DMS53 (cell line): ENCODE measurements at regions not wholly inside any gene's neighbourhood (a gene's known extent, or its start where the extent isn't known, plus 50 kb on each side); places are given as distances from the start of the nearest gene placed in this dataset.
A peak's percentile ranks its signal among the peaks of the same experiment; 100 is the strongest.
"Not testable (repeated sequence)": the region's sequence is repeated elsewhere in the genome, so short reads cannot be mapped to it uniquely, and the experiment has no call there.

Source experiments
- DNase-seq: peaks from one replicate; lab custom pipeline; 2025; lab: John Stamatoyannopoulos, UW

- DNase-seq = no peak
These were observed 50.3 kb upstream of the TMC1 start for GRCh38 chr9:72471096-72471495.

GRCh38 chr9:72467766-72468738, 53.4 kb upstream of the TMC1 start:
- no peak for DNase-seq

DNA sequence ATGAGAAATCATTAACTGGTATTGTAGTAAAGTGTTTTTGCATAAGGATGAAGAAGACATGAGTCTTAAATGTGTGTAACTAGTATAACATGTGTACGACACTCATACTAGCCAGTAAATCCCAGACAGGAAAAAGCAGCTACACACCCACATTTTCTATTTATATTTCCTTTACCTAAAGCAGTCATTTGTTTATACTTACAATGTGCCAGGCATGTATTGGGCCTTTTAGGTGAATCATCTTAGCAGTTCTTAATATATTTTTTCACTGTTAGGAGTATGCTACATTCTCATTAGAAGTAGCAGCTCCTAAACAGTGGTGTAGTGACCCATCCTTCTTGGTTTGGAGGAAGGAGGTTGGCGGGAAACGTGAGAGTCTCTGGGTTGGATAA, 55.8 kb upstream of the TMC1 start:
- DNase-seq = no peak

DNA sequence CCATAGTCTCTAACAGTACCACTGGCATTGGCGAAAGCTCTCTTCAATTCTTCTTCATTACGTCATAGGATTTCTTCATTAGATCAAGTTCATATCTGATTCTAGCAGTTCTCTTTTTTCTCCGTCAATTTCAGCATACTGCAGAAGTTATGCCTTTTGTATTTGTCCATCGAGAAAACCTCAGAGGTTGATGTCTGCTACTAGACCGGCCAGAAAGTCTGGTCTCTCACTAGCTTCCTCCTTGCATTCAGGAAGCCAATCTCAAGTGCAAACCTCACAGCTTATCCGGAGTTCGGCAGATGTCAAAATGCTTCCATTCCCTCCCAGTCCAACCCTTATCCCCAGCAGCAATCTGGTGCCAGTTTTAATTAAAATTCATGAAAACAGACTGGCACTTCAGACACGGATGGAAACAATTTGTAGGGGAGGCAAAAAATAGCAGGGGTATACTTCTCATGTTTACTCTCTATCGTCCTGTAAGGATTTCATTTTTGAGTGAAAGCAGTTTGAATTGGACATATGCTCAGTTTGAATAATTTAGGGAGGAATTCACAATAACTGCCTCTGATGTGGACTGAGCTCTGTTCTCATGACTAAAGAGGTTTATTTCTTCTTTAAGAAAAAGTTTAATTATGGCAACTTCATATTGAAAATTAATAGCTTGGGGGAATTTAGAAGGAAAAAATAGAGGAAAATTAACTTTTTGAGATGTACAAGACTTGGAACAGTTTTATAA, 56.4 kb upstream of the TMC1 start:
- peak; percentile 4 for DNase-seq

DNA sequence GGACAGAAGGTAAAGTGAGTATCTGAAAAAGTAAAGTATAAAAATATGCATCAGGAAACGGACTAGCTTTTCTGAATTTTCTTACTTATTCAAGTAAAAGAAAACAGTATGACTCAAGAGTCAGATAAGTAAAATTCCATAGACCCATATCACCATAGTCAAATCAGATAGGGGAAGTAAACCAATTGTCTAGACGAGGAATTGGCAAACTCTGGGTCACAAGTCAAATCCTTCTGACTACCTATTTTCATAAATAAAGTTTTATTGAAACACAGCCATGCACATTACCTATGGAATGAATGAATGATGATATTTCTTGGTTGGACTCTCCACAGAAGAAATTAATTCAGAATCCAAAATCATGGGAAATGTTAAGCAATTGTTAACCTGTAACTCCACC, 59.1 kb upstream of the TMC1 start:
- DNase-seq = no peak

DNA sequence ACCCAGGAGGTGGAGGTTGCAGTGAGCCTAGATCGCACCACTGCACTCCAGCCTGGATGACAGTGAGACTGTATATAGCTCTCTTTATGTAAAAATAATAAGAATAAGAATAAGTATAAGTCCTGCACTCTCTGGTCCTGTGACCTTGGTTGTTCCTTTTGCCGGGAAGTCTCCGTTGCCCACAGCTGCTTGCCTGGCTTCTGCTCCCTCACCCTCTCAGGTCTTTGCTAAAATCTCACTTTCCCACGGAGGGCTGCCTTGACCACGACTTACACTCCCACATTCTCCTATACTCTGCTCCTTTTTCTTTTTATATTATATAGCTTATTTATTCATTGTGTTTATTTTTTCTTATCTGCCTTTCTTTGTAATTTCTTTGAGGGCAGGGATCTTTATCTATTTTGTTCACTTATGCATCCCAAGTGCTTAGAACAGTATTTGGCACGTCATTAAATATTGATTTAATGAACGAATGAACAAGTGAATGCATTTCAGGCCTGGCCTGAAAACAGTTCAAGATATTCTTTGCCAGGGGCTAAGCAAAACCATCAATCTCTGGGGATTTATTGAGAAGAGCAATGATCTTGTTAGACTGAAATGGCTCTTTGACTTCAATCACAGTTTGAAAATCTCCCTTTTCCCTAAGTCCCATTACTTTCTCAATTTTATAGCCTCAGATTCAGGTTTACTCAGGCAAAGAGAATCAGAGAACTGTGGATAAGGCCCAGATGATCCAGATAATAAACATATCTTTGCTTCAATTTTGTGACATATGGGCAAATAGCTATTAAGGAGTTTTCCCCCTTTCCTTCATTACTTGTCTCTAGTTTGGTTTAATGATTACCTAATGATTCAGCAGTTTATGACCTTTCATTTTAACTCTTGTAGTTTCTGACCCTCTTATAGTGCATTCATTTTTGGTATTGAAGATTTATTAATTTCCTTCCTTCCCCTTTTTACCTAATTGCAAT, 60.8 kb upstream of the TMC1 start:
- DNase-seq = peak; percentile 66

DNA sequence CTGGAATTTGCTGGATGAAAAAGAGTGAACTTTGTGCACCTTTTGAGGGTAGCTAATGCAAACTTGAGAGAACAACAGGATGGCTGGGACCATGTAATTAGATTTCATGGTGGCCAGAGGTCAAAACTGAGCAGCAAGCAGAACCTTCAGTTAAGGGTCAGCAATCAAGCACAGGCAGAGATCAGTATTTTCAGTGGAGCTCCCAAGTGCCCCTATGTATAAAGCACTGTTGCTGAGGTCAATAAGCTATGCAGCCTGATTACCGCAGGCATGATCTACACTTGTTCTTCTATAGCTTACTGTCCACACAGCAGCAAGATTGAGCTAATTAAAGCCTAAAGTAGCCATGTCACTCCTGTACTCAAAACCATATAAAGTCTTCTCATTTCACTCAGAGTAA, 62.1 kb upstream of the TMC1 start:
- no peak for DNase-seq

GRCh38 chr9:72458153-72458552, 63.3 kb upstream of the TMC1 start:
- DNase-seq = no peak

DNA sequence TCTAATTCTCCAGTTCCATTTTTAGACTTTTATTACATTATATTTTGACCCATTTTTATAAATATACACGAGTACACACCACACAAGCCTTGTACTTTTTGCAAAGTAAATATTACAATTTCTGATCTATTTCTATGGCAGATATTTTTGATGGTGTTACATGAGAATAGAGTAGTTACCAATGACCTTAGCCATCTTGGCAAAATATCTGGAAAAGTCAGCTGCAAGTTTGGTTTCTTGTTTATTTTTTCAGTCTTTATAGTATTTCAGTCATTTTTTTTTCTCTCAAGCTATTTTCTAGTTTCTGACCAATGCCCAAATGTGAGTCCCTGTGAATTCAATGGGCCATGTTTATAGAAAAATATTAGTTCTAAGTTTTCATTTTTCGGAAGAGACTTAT, 64.0 kb upstream of the TMC1 start:
- no peak for DNase-seq

DNA sequence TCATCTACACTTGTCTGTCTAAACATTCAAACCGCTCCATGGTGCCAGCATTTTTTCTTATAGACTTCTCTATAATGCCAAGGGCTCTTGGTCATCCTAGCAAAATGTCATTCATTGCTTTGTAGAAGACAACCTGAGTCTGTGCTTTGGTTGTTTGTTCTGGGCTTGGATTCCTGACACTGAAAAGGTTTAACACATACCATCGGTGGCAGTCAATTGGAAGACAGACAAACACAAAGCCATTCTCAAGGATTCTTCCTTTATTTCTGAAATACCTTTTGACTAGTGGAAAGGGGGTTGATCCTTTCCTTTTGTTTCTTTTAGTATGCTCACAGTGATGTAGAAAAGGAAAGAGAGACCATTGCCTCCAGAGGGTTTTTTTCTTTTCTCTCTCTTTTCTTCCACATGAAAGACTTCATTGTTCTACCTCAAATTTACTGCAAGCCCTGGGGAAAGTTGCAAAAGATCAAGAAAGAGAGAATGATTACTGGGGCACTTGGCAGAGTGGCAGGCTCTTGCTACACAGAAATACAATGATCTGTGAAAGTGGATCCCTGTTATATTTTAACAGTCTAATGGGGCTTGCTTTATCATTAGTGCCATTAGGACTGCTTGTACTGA, 66.4 kb upstream of the TMC1 start:
- no peak for DNase-seq

- DNase-seq = peak; percentile 37
These were observed 67.6 kb upstream of the TMC1 start for GRCh38 chr9:72453797-72454196.

DNA sequence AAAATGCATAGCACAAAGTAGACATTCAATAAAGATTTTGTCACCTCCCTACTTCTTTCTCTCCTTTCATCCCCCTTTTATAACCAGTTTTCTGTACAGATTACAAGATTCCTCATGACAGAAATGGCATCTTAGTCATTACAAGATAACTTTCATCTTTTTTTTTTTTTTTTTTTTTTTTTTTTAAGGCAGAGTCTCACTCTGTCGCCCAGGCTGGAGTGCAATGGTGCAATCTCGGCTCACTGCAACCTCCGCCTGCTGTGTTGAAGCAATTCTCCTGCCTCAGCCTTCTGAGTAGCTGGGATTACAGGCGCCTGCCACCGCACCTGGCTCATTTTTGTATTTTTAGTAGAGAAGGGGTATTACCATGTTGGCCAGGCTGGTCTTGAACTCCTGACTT, 75.2 kb upstream of the TMC1 start:
- not testable (repeated sequence) for DNase-seq

DNA sequence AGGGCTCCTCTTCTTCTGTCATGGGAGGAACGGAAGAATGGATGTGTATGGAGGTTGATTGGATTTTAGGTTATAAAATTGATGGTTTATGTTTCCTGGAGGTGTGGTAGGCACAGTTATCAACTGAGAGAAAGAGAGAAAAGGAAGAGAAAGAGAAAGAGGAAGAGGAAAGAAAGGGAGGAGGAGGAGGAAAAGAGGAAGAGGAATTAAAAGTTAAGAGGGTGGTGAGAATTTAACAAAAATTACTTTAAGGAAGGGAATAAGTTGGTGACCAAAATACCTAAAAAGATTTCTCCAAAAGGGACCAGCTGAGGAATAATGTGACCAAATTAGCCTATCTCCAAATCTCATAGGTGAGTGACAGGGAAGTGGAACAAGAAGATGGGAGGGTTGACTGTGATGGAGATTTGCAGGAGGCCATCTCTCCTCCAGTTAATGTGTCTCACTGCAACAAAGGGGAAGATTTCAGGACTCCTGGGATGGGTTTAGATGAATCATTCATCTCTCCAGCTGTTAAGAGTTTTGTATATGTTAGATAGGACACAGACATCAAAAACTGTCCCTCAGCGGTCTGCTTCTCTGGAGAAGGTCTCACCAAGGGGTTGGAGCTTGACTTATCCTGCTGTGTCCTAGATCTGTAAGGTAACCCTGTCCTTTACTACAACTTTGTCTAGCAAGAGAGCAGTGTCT, 76.0 kb upstream of the TMC1 start:
- no peak for DNase-seq

DNA sequence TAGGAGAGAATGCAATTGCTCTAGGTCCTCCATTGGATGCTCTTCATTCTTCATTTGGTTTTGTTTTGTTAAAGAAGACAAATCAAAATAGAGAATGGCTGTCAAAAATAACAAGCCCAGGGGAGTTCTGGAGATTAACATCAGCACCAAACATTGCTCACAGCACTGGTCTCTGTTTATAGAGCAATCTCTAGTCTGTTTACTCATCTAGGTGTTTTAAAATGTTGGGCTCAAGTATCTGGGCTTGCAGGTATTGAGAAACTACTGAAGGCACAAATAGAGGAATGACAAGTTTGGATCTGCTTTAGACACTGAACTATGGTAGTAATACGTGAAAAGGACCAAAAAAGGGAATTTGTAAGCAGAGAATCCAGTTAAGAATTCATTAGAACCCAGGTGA, 77.0 kb upstream of the TMC1 start:
- DNase-seq = peak; percentile 2

DNA sequence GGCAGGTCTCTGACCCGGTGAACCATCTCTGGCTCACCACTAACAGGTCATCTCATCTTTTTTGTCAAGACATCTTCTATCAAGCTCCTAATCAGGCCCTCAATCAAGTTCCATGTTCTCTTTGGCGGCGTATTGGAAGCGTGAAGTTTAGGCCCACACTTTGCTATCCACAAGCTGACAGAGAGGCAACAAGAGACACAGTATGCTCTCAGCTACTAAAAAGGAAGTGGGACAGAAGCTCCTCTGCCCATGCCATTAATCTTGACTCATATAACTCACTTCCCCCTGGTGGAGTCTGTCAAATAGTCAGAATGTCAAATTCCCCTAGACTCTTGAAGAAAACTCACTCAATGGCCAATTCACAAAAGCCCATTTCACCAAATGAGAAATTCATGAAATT, 77.6 kb upstream of the TMC1 start:
- DNase-seq = peak; percentile 13

DNA sequence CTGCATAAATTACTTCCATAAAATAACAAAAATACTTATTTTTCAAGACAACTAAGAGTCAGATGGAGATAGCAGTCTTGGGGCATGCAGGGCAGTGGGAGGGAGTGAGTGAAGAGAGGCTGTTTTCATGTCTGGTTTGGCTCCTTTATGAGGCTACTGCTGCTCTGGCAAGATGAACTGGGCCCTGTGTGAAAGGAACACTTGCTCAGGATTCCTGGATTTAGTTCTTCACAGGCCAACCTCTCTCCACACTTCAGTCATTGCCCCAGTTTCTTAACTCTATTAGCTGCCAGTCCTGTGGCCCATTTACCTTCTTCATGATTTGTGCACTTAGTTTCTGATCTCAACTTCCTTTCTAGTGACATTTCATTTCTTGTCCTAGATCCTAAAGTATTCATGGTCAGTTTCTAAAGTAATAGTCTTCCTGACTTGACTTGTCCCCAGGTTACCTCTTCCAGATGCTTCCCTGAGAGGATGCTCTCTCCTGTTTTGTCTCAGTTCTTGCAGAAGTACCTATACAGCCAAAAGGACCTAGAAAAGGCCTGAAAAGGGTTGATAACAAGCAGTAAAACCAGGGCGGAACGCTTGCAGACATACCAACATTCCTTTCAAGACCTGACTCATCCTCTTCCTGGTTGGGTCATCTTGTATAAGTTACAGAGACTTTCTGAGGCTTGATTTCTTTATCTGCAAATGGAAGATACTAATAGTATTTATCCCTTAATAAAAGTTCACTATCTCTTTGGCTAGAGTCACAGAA, 77.0 kb upstream of the ZFAND5 start:
- DNase-seq = peak; percentile 1

GRCh38 chr9:72440992-72441847, 76.2 kb upstream of the ZFAND5 start:
- no peak for DNase-seq

DNA sequence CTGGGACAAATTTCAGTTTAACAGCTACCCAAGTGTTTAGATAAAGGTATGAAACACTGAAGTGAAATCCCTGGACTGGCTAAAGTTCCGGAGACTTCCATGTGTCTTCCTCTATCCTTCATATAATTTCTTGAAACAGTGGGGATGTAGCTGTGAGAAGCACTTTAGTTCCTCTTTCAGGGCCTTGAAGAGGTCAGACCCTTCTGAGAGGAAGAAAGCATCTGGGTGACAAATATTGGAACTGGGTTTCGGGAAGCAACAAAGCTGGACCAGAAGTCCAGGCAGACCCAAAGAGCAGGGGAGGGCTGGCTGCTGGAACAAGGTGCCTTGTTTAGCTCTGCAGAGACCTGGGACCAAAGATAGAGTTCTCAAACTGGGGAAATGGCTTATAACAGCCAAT, 75.4 kb upstream of the ZFAND5 start:
- no peak for DNase-seq

- DNase-seq = not testable (repeated sequence)
These were observed 68.7 kb upstream of the ZFAND5 start for GRCh38 chr9:72433616-72434267.
